ENCODE measurements at regions not wholly inside any gene's neighbourhood (a gene's known extent, or its start where the extent isn't known, plus 50 kb on each side); places are given as distances from the start of the nearest gene placed in this dataset.

GRCh38 chr7:96501318-96501717 lies 179.4 kb upstream of the SLC25A13 start:
- Histone ChIP-seq H3K27me3 (no peaks in the 10 kb centered on the region), H3K9me3 (no peaks in the 10 kb centered on the region), H3K27ac (no peak overlapping the region), H3K4me1 (no peaks in the 10 kb centered on the region), H3K4me3 (no peak overlapping the region), H3K36me3 (no peaks in the 10 kb centered on the region)
- no peak for DNase-seq
- TF ChIP-seq CTCF (IDR thresholded peaks at IDR 0.05) = no peak
- no peak for TF ChIP-seq POLR2A (IDR thresholded peaks at IDR 0.05)

- Histone ChIP-seq H3K9me3 (no peaks in the 10 kb centered on the region), H3K4me1 (no peaks in the 10 kb centered on the region), H3K27me3 (no peaks in the 10 kb centered on the region), H3K36me3 (no peaks in the 10 kb centered on the region), H3K27ac (no peak overlapping the region), H3K4me3 (no peak overlapping the region)
- TF ChIP-seq CTCF (IDR thresholded peaks at IDR 0.05) = no peak
- no peak for TF ChIP-seq POLR2A (IDR thresholded peaks at IDR 0.05)
- DNase-seq = no peak
Measured at GRCh38 chr7:96499532-96499931, 177.6 kb upstream of the SLC25A13 start.

- Histone ChIP-seq H3K4me1 (no peaks in the 10 kb centered on the region), H3K4me3 (no peak overlapping the region), H3K9me3 (no peaks in the 10 kb centered on the region), H3K27ac (no peak overlapping the region), H3K27me3 (no peaks in the 10 kb centered on the region), H3K36me3 (no peaks in the 10 kb centered on the region)
- TF ChIP-seq CTCF (IDR thresholded peaks at IDR 0.05) = no peak
- TF ChIP-seq POLR2A (IDR thresholded peaks at IDR 0.05) = no peak
- no peak for DNase-seq
Measured at GRCh38 chr7:96497567-96497966, 175.7 kb upstream of the SLC25A13 start.

GRCh38 chr7:96495751-96496216 lies 173.9 kb upstream of the SLC25A13 start:
- H3K27ac ChIP-seq = no peak overlapping the region
- no peak for DNase-seq

GRCh38 chr7:96486681-96487080 lies 164.8 kb upstream of the SLC25A13 start:
- DNase-seq = no peak
- no peaks in the 10 kb centered on the region for H3K4me1 ChIP-seq
- no peak for TF ChIP-seq CTCF (IDR thresholded peaks at IDR 0.05)
- no peak for TF ChIP-seq POLR2A (IDR thresholded peaks at IDR 0.05)
- H3K4me3 ChIP-seq = no peak overlapping the region
- no peaks in the 10 kb centered on the region for H3K27me3 ChIP-seq
- no peaks in the 10 kb centered on the region for H3K36me3 ChIP-seq
- H3K9me3 ChIP-seq = no peaks in the 10 kb centered on the region
- H3K27ac ChIP-seq = no peak overlapping the region

More at GRCh38 chr7:96495751-96496216, 173.9 kb upstream of the SLC25A13 start:
- H3K27me3 ChIP-seq = no peaks in the 10 kb centered on the region
- H3K4me1 ChIP-seq = no peaks in the 10 kb centered on the region
- H3K4me3 ChIP-seq = no peak overlapping the region
- H3K36me3 ChIP-seq = no peaks in the 10 kb centered on the region
- H3K9me3 ChIP-seq = no peaks in the 10 kb centered on the region
- no peak for TF ChIP-seq CTCF (IDR thresholded peaks at IDR 0.05)
- TF ChIP-seq POLR2A (IDR thresholded peaks at IDR 0.05) = no peak

- no peaks in the 10 kb centered on the region for H3K27me3 ChIP-seq
- TF ChIP-seq POLR2A (IDR thresholded peaks at IDR 0.05) (no peak), CTCF (IDR thresholded peaks at IDR 0.05) (no peak)
- no peak overlapping the region for H3K27ac ChIP-seq
- H3K4me3 ChIP-seq = no peak overlapping the region
- no peaks in the 10 kb centered on the region for H3K9me3 ChIP-seq
- no peaks in the 10 kb centered on the region for H3K4me1 ChIP-seq
- no peak for DNase-seq
- no peaks in the 10 kb centered on the region for H3K36me3 ChIP-seq
Measured at GRCh38 chr7:96484845-96485244, 162.9 kb upstream of the SLC25A13 start.

All from Peyer's patch (tissue), 4 donors.